Hindlimb muscle (tissue), 1 donor: ENCODE measurements at regions not wholly inside any gene's neighbourhood (a gene's known extent, or its start where the extent isn't known, plus 50 kb on each side); places are given as distances from the start of the nearest gene placed in this dataset.
"Not testable (repeated sequence)": the region's sequence is repeated elsewhere in the genome, so short reads cannot be mapped to it uniquely, and the experiment has no call there.

Experiments
- DNase-seq: peaks from one replicate; pipeline ENCODE4 v3.0.0-alpha.2; 2013

GRCh38 chr7:68410693-68411092 lies 1187.6 kb upstream of the AUTS2 start:
- not testable (repeated sequence) for DNase-seq

GRCh38 chr7:68411742-68412141 lies 1186.5 kb upstream of the AUTS2 start:
- DNase-seq: no peak

GRCh38 chr7:68414631-68415425 lies 1183.4 kb upstream of the AUTS2 start:
- DNase-seq: no peak

- DNase-seq: no peak
Measured at GRCh38 chr7:68417002-68417401, 1181.3 kb upstream of the AUTS2 start.

GRCh38 chr7:68417659-68418058 lies 1180.6 kb upstream of the AUTS2 start:
- DNase-seq: no peak

- no peak for DNase-seq
Measured at GRCh38 chr7:68420342-68421192, 1177.7 kb upstream of the AUTS2 start.

- DNase-seq: no peak
Measured at GRCh38 chr7:68421712-68422111, 1176.6 kb upstream of the AUTS2 start.

- DNase-seq: no peak
Measured at GRCh38 chr7:68422281-68422680, 1176.0 kb upstream of the AUTS2 start.

GRCh38 chr7:68423356-68423755 lies 1174.9 kb upstream of the AUTS2 start:
- DNase-seq: no peak

- DNase-seq: no peak
Measured at GRCh38 chr7:68424658-68425297, 1173.5 kb upstream of the AUTS2 start.

GRCh38 chr7:68425377-68425776 lies 1172.9 kb upstream of the AUTS2 start:
- no peak for DNase-seq

- no peak for DNase-seq
Measured at GRCh38 chr7:68429411-68430117, 1168.7 kb upstream of the AUTS2 start.

- no peak for DNase-seq
Measured at GRCh38 chr7:68432585-68432984, 1165.7 kb upstream of the AUTS2 start.

- no peak for DNase-seq
Measured at GRCh38 chr7:68433462-68434070, 1164.7 kb upstream of the AUTS2 start.

- no peak for DNase-seq
Measured at GRCh38 chr7:68434857-68435256, 1163.4 kb upstream of the AUTS2 start.

GRCh38 chr7:68438016-68438415 lies 1160.3 kb upstream of the AUTS2 start:
- no peak for DNase-seq

- no peak for DNase-seq
Measured at GRCh38 chr7:68438811-68439210, 1159.5 kb upstream of the AUTS2 start.

GRCh38 chr7:68439897-68440296 lies 1158.4 kb upstream of the AUTS2 start:
- DNase-seq: no peak

GRCh38 chr7:68440866-68441265 lies 1157.4 kb upstream of the AUTS2 start:
- no peak for DNase-seq

GRCh38 chr7:68441645-68442044 lies 1156.6 kb upstream of the AUTS2 start:
- DNase-seq: no peak

GRCh38 chr7:68442931-68443631 lies 1155.2 kb upstream of the AUTS2 start:
- DNase-seq: no peak

- no peak for DNase-seq
Measured at GRCh38 chr7:68444042-68444441, 1154.2 kb upstream of the AUTS2 start.
